K562 (cell line): ENCODE measurements at regions not wholly inside any gene's neighbourhood (a gene's known extent, or its start where the extent isn't known, plus 50 kb on each side); places are given as distances from the start of the nearest gene placed in this dataset.

Experiments
- ATAC-seq: fragments of 200-7000 bp; cut with Tn5 transposase; 3 replicates; pipeline ENCODE4 v1.9.1; 2020; ENCODE audit warnings: moderate library complexity
- BruUV-seq: library from RNA; stranded (reverse); fragments of 400-500 nt; replicated peaks from 2 replicates; lab custom pipeline; 2021; lab: Mats Ljungman, UMichigan
- CTCF ChIA-PET: fragments of 300-600 bp; formaldehyde crosslinking; extraction: SDS; loops from one replicate; lab custom pipeline; 2021; ENCODE audit warnings: low intra/inter-chr PET ratio; lab: Yijun Ruan, JAX
- POLR2A ChIA-PET: fragments of 300-600, 350-650 bp; sonication (Branson Sonifier 250); formaldehyde crosslinking; extraction: SDS; loops from one replicate; lab custom pipeline; 2021; ENCODE audit warnings: antibody characterized with exemption, inconsistent platforms; lab: Yijun Ruan, JAX
- DNase-seq, 4 experiments: peaks; one replicate each; pipeline versions ENCODE4 v3.0.0 to v3.0.0-alpha.2; 2011 to 2018; ENCODE audit warnings: low spot score in 3 of 4, mixed read lengths in 3 of 4; ENCODE audit errors: extremely low read depth in 1 of 4
- FAIRE-seq: peaks from 2 replicates; lab custom pipeline; 2011; peaks lifted over from hg19 to GRCh38; lab: Jason Lieb, UNC
- H2AFZ ChIP-seq: 2 replicates; pipeline ENCODE4 v1.6.0; 2011; ENCODE audit warnings: low read depth, low read length, control low read depth, inconsistent platforms
- H3K27ac ChIP-seq: fragments of 200-600 bp; 3 replicates; pipeline ENCODE4 v1.8.0; 2011; ENCODE audit warnings: low read depth, mild to moderate bottlenecking, control low read depth, inconsistent platforms, low read length, moderate library complexity, mixed read lengths; ENCODE audit errors: extremely low read depth
- H3K27me3 ChIP-seq, 2 experiments: fragments of 300-600 bp in 1 of 2; 2 replicates in 1 of 2; 3 replicates in 1 of 2; pipeline versions ENCODE4 v1.6.0 to v1.8.0; 2011; ENCODE audit warnings: inconsistent platforms in 2 of 2, low read length in 2 of 2, mild to moderate bottlenecking in 1 of 2, mixed read lengths in 1 of 2, moderate library complexity in 1 of 2; ENCODE audit not compliant: control insufficient read depth in 2 of 2, insufficient read depth in 2 of 2
- H3K36me3 ChIP-seq: fragments of 300-600 bp; 3 replicates; pipeline ENCODE4 v1.8.0; 2011; ENCODE audit warnings: mild to moderate bottlenecking, low read length, inconsistent platforms; ENCODE audit not compliant: control insufficient read depth, insufficient read depth
- H3K4me1 ChIP-seq, 2 experiments: fragments of 200-600 bp in 1 of 2; replicated peaks in 1 of 2; 2 replicates in 1 of 2; 3 replicates in 1 of 2; pipeline versions ENCODE4 v1.5.1 to v1.8.0; 2011; ENCODE audit warnings: inconsistent platforms in 2 of 2, low read length in 2 of 2, mild to moderate bottlenecking in 1 of 2, mixed read lengths in 1 of 2, moderate library complexity in 1 of 2; ENCODE audit not compliant: control insufficient read depth in 2 of 2, insufficient read depth in 2 of 2
- H3K4me2 ChIP-seq: 2 replicates; pipeline ENCODE4 v1.6.1; 2011; ENCODE audit warnings: low read length, control low read depth, inconsistent platforms, mixed read lengths; ENCODE audit not compliant: insufficient read depth
- H3K4me3 ChIP-seq: fragments of 200-600 bp; sonication (generic), shearing (Covaris generic); 2 replicates; pipeline ENCODE4 v1.5.1; 2016; ENCODE audit warnings: control low read depth, inconsistent platforms
- H3K79me2 ChIP-seq: fragments of 200-600 bp; 3 replicates; pipeline ENCODE4 v1.8.0; 2011; ENCODE audit warnings: low read length, inconsistent platforms; ENCODE audit not compliant: control insufficient read depth, insufficient read depth
- H3K9ac ChIP-seq, 2 experiments: 2 replicates each; pipeline versions ENCODE4 v1.6.0 to v1.6.1; 2011; ENCODE audit warnings: low read depth in 2 of 2, low read length in 2 of 2, control low read depth in 1 of 2, inconsistent platforms in 1 of 2, mild to moderate bottlenecking in 1 of 2, mixed read lengths in 1 of 2; ENCODE audit not compliant: insufficient read depth in 1 of 2
- H3K9me1 ChIP-seq: one replicate; pipeline ENCODE4 v1.6.0; 2011; ENCODE audit warnings: inconsistent platforms, mild to moderate bottlenecking, low read length, moderate library complexity; ENCODE audit not compliant: control insufficient read depth, insufficient read depth
- H3K9me3 ChIP-seq: replicated peaks from 2 replicates; pipeline ENCODE4 v1.5.1; 2011; ENCODE audit warnings: low read depth, low read length, inconsistent platforms; ENCODE audit not compliant: control insufficient read depth, insufficient read depth
- H4K20me1 ChIP-seq: replicated peaks from 2 replicates; pipeline ENCODE4 v1.6.1; 2011; ENCODE audit warnings: low read length, inconsistent platforms, mixed read lengths; ENCODE audit not compliant: control insufficient read depth, insufficient read depth
- CREM ChIP-seq: IDR thresholded peaks from 2 replicates; pipeline ENCODE4 v1.6.1; 2014; ENCODE audit warnings: antibody characterized with exemption, low read depth
- FOS ChIP-seq: IDR thresholded peaks from 3 replicates; pipeline ENCODE4 v1.6.1; 2011; ENCODE audit not compliant: insufficient read length; ENCODE audit errors: extremely low read depth
- JUNB ChIP-seq: fragments of 450-650 bp; formaldehyde crosslinking; conservative IDR thresholded peaks from 2 replicates; pipeline ENCODE4 v1.4.0; 2020; ENCODE audit warnings: mild to moderate bottlenecking
- KAT7 ChIP-seq: sonication (generic); formaldehyde crosslinking; IDR thresholded peaks from 2 replicates; pipeline ENCODE4 v1.8.0; 2022; ENCODE audit warnings: missing genetic modification reagents, mild to moderate bottlenecking, borderline replicate concordance
- MAFF ChIP-seq: IDR thresholded peaks from 2 replicates; pipeline ENCODE4 v1.6.1; 2012; ENCODE audit warnings: low read length, improper control_type of control experiment
- MLX ChIP-seq, 2 experiments: fragments of 450-650 bp in 1 of 2; sonication (generic) in 1 of 2; formaldehyde crosslinking; conservative IDR thresholded peaks; 2 replicates each; pipeline versions ENCODE4 v1.4.0 to v1.8.1; 2020 to 2022; ENCODE audit warnings: mild to moderate bottlenecking in 1 of 2, missing genetic modification reagents in 1 of 2
- NUFIP1 ChIP-seq: fragments of 450-650 bp; IDR thresholded peaks from 2 replicates; pipeline ENCODE4 v1.6.1; 2018; ENCODE audit not compliant: partially characterized antibody
- TAF15 ChIP-seq: fragments of 200-400 bp; formaldehyde crosslinking; IDR thresholded peaks from 2 replicates; pipeline ENCODE4 v1.6.1; 2017; ENCODE audit warnings: mild to moderate bottlenecking, low read depth, low read length, moderate library complexity
- USF2 ChIP-seq: sonication (generic); formaldehyde crosslinking; IDR thresholded peaks from 2 replicates; pipeline ENCODE4 v1.5.0; 2020; ENCODE audit warnings: missing genetic modification reagents
- ZC3H4 ChIP-seq: sonication (generic); formaldehyde crosslinking; IDR thresholded peaks from 2 replicates; pipeline ENCODE4 v1.9.0; 2021; ENCODE audit warnings: missing genetic modification reagents, borderline replicate concordance
- ZNF175 ChIP-seq: fragments of 200-800 bp; sonication (Bioruptor generic); IDR thresholded peaks from 2 replicates; pipeline ENCODE4 v1.6.1; 2016; ENCODE audit warnings: low read depth, mild to moderate bottlenecking, missing genetic modification characterization, missing compliant biosample characterization
- ZNF347 ChIP-seq: fragments of 450-650 bp; formaldehyde crosslinking; IDR thresholded peaks from 2 replicates; pipeline ENCODE4 v1.4.0; 2020; ENCODE audit warnings: low read depth, mild to moderate bottlenecking, moderate library complexity
- ZNF551 ChIP-seq: fragments of 250-450 bp; sonication (Bioruptor Pico); IDR thresholded peaks from 2 replicates; pipeline ENCODE4 v1.5.0; 2021; ENCODE audit warnings: mild to moderate bottlenecking, moderate library complexity
- ZNF696 ChIP-seq: fragments of 250-450 bp; sonication (Bioruptor Pico); conservative IDR thresholded peaks from 2 replicates; pipeline ENCODE4 v1.4.0; 2020; ENCODE audit warnings: mild to moderate bottlenecking, moderate library complexity
- ZNF76 ChIP-seq: fragments of 250-450 bp; sonication (Bioruptor Pico); IDR thresholded peaks from 2 replicates; pipeline ENCODE4 v1.4.0; 2020; ENCODE audit warnings: mild to moderate bottlenecking, moderate library complexity, borderline replicate concordance
- ZNF766 ChIP-seq: fragments of 200-800 bp; sonication (Bioruptor generic); conservative IDR thresholded peaks from 2 replicates; pipeline ENCODE4 v1.6.1; 2016; ENCODE audit warnings: missing genetic modification characterization, missing compliant biosample characterization
- WGBS: fragments of 100-300 bp; shearing (Covaris generic); methylation state at CpG from one replicate; pipeline ENCODE4 v1.1.6; 2016; ENCODE audit warnings: low coverage, mixed read lengths; ENCODE audit not compliant: insufficient coverage; ENCODE audit errors: missing lambda C conversion rate; 5-methylcytosine and 5-hydroxymethylcytosine counted together
- in situ Hi-C: fragments of 300-500 bp; cut with MboI; formaldehyde crosslinking; loops from 4 replicates; pipeline ENCODE4 v1.15.0; 2018; ENCODE audit warnings: inconsistent platforms, mixed read lengths
- intact Hi-C: fragments of 100-400 bp; cut with micrococcal nuclease; formaldehyde crosslinking; loops from 2 replicates; pipeline ENCODE4 v1.14.2; 2022

- H3K27me3 ChIP-seq = peaks cover 11 to 22% of the 10 kb centered on the region in 2 experiments; a peak in 3 of 5 replicates
- no peaks in the 10 kb centered on the region for H3K79me2 ChIP-seq
- in situ Hi-C loops (no loop called here), intact Hi-C loops (no loop called here)
- no peaks in the 10 kb centered on the region for H3K9me3 ChIP-seq
- H3K9me1 ChIP-seq = no peaks in the 10 kb centered on the region
- WGBS = 0% methylated on average over 5 of the region's 5 CpGs
- no peak overlapping the region for H3K4me2 ChIP-seq
- no peaks in the 10 kb centered on the region for H4K20me1 ChIP-seq
- no peak overlapping the region for H3K27ac ChIP-seq
- no peak for ATAC-seq
- no TSS peak for BruUV-seq
- POLR2A ChIA-PET = no interaction called here
- CTCF ChIA-PET = no interaction called here
- FAIRE-seq = no peak
- no peaks in the 10 kb centered on the region for H3K36me3 ChIP-seq
- no peak overlapping the region for H2AFZ ChIP-seq
- TF ChIP-seq ZNF175 (CRISPR knock-in tag) = no peak
- TF ChIP-seq FOS = no peak
- no peak for TF ChIP-seq JUNB (CRISPR knock-in tag)
- TF ChIP-seq ZC3H4 (CRISPR knock-in tag) = no peak
- no peak for TF ChIP-seq TAF15
- no peak for TF ChIP-seq ZNF696 (CRISPR knock-in tag)
- no peak for TF ChIP-seq MAFF
- no peak for TF ChIP-seq NUFIP1
- TF ChIP-seq MLX (CRISPR knock-in tag; conservative IDR thresholded peaks at IDR 0.05) = no peak
- no peak for TF ChIP-seq USF2
- TF ChIP-seq ZNF551 (CRISPR knock-in tag) = no peak
- TF ChIP-seq ZNF76 (CRISPR knock-in tag) = no peak
- TF ChIP-seq CREM = no peak
- TF ChIP-seq ZNF347 (CRISPR knock-in tag) = no peak
- TF ChIP-seq ZNF766 (CRISPR knock-in tag) = no peak
- no peak for TF ChIP-seq KAT7 (CRISPR knock-in tag)
- DNase-seq = no peak
- no peaks in the 10 kb centered on the region for H3K4me1 ChIP-seq
- H3K9ac ChIP-seq = no peak overlapping the region
- no peak overlapping the region for H3K4me3 ChIP-seq
Observed at GRCh38 chr6:169316651-169317050, 63.0 kb upstream of the THBS2 start.
